SU-DHL-6 (cell line): ENCODE measurements at regions not wholly inside any gene's neighbourhood (a gene's known extent, or its start where the extent isn't known, plus 50 kb on each side); places are given as distances from the start of the nearest gene placed in this dataset.

ENCODE experiments used
- CTCF ChIP-seq: fragments of 200-600 bp; sonication (generic); IDR thresholded peaks from one replicate; pipeline ENCODE4 v1.5.1; 2017; ENCODE audit warnings: antibody characterized with exemption, mild to moderate bottlenecking, low read length, moderate library complexity; ENCODE audit not compliant: insufficient read depth, poor library complexity, severe bottlenecking
- EZH2phosphoT487 ChIP-seq: fragments of 200-600 bp; sonication (generic), shearing (Covaris generic); conservative IDR thresholded peaks from 2 replicates; pipeline ENCODE4 v1.6.1; 2018; ENCODE audit warnings: mild to moderate bottlenecking, antibody characterized with exemption, low read length, moderate library complexity, mixed read lengths

GRCh38 chr1:106398391-106398790, 658.1 kb upstream of the PRMT6 start:
- TF ChIP-seq CTCF (no peak), EZH2phosphoT487 (no peak)
